ENCODE measurements at regions not wholly inside any gene's neighbourhood (a gene's known extent, or its start where the extent isn't known, plus 50 kb on each side); places are given as distances from the start of the nearest gene placed in this dataset.
"Not testable (repeated sequence)": the region's sequence is repeated elsewhere in the genome, so short reads cannot be mapped to it uniquely, and the experiment has no call there.

DNA sequence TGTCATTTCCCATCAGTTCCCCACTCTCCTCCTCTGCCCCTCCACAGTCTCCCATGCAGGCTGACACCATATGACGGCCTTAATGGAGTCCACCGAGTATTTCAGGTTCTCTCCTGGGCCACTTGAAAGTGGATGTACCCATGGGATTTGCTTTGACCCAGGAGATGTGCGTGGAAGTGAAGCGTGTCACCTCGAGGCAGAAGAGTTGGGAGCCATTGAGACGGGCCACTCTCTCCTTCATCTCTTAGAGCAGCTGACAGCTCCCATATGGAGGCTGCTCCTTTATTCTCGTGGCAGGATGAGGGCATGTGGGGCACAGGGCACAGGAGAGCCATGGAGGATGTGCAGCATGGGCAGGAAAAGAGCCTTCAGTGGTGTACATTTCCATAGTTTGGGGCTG is 144.7 kb upstream of the CRYM start:
- DNase-seq = not testable (repeated sequence)

GRCh38 chr16:21404699-21405098 is 126.6 kb upstream of the CRYM start:
- not testable (repeated sequence) for DNase-seq

GRCh38 chr16:21397866-21398265 is 119.8 kb upstream of the CRYM start:
- not testable (repeated sequence) for DNase-seq

DNA sequence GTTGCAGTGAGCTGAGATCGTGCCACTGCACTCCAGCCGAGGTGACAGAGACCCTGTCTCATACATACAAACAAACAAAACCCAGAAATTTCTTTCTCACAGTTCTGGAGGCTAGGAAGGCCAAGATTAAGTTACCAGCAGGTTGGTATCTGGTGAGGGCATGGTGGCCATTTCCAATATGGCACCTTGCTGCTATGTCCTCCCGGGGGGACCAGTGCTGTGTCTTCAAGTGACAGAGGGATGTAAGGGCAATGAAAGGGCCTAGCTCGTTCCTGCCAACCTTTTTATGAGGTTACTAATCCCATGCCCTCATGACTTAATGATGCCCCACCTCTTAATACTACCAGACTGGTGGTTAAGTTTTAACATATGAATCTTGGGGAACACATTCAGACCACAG is 118.5 kb upstream of the CRYM start:
- DNase-seq = not testable (repeated sequence)

DNA sequence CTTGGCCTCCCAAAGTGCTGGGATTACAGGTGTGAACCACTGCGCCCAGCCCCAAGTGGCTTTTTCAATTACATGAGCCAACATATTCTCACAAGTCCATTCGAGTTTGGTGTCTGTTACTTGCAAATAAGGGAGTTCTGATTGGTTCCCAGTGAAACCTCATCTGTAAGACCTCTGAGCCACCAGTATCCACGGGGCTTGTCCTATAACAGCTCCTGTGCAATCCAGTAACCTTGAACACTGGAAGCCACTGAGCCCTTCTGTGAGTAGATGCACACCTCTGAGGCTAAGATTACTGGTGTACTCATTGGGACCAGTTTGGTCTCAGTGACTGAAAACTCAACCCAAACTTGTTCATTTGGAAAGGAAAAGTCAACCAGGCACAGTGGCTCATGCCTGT is 112.5 kb upstream of the CRYM start:
- DNase-seq = not testable (repeated sequence)

DNA sequence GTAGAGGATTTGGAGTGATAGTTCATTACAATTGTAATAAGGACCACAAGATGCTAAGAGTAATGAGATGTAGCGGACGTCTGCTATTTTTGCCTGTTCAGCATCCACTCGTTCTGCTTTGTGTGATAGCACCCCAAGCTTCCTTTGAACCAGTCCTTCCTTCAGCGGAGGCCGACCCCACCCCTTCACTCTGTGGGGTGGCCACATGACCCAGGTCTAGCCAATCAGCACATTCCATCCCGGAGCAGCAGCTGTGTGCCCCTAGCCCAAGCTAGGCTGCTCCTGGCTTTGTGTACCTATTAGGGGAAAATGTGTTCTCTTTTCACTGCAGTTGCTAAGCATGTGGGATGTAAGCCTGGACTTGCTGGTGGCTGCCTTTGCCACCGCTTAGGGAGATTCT is 111.8 kb upstream of the CRYM start:
- DNase-seq = not testable (repeated sequence)

GRCh38 chr16:21387757-21388156 is 109.7 kb upstream of the CRYM start:
- DNase-seq = not testable (repeated sequence)

DNA sequence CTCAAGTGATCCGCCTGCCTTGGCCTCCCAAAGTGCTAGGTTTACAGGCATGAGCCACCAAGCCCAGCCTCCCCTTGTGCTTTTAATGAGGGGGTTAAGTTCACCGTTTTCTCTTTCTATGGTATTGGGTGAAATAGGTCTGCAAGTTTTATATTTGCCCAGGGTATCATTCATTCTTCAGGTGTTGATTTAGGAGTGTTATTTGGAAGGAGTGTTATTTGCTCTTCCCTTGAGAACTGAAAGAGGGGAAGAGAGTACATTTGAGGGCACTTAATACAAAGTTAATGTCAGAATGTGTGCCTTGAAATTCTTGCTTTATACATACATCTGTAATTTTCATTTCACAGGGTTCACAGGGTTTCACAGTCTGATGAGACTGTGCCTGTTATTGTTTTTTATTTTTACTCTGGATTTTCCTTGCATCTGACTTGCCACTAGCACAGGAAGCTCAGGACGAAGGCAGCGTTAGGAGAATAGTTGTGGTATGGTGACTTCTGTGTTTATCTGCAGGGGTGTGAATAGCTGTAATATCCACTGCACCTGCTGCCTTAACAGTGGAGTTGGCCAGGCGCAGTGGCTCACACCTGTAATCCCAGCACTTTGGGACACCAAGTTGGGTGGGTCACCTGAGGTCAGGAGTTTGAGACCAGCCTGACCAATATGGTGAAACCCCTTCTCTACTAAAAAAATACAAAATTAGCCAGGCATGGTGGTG is 108.3 kb upstream of the CRYM start:
- DNase-seq = not testable (repeated sequence)

GRCh38 chr16:21383682-21384081 is 105.6 kb upstream of the CRYM start:
- DNase-seq = not testable (repeated sequence)

DNA sequence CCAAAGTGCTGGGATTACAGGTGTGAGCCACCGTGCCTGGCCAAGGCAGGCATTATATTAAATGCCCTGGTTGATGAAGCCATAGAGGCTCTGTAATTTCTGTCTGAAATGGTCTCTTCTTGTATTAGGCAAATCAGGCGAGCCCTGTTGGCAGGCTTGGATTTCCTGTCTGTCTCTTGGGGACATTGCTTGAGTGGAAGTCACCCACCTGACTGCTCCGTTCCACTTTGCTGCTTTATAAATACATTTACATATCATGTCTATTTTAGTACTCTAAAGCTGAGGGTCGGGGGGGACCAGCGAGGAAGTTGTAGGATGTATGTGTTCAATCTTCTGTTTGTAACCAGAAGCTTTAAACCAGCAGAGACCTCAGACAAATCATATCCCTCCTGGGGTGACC is 101.6 kb upstream of the CRYM start:
- DNase-seq = not testable (repeated sequence)

GRCh38 chr16:21376196-21376899 is 98.3 kb upstream of the CRYM start:
- not testable (repeated sequence) for DNase-seq

DNA sequence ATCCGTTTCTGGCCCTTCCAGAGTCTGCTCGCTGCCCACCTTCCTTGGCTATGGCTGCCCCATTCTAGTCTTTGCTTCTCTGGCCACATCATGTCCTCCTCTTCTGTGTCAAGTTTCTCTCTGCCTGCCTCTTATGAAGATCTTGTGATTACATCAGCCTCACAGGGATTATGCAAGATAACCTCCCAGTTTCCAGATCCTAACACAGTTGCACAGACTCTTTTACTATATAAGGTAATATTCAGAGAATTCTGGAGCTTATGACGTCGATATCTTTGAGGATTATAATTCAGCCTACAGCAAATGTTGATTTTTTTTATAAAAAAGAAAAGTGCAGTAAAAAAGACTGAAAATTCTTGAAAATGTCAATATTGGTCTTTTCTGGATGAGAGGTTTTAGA is 97.2 kb upstream of the CRYM start:
- DNase-seq = not testable (repeated sequence)

DNA sequence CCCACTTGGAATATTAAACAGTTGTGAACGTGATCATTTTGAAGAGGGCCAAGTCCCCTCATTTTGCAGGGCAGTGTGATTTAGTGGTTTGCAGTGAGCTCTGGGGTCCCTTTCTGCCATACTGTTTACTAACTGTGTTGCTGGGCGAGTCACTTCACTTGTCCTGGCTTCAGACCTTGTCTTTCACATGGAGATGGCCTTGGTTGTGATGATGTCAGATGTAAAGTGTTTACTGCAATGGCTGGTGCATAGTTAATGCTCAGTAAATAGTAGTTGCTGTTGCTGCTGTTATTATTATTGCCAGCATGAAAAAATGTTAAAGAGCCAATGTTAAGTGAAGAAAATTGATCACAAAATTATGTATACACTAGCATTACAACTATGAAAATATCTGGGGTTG is 95.4 kb upstream of the CRYM start:
- not testable (repeated sequence) for DNase-seq

GRCh38 chr16:21372862-21373261 is 94.8 kb upstream of the CRYM start:
- not testable (repeated sequence) for DNase-seq

GRCh38 chr16:21372162-21372835 is 94.2 kb upstream of the CRYM start:
- peak; percentile 75 for DNase-seq

GRCh38 chr16:21370791-21371190 is 92.7 kb upstream of the CRYM start:
- not testable (repeated sequence) for DNase-seq

- not testable (repeated sequence) for DNase-seq
Measured at GRCh38 chr16:21368973-21369942, 91.2 kb upstream of the CRYM start.

DNA sequence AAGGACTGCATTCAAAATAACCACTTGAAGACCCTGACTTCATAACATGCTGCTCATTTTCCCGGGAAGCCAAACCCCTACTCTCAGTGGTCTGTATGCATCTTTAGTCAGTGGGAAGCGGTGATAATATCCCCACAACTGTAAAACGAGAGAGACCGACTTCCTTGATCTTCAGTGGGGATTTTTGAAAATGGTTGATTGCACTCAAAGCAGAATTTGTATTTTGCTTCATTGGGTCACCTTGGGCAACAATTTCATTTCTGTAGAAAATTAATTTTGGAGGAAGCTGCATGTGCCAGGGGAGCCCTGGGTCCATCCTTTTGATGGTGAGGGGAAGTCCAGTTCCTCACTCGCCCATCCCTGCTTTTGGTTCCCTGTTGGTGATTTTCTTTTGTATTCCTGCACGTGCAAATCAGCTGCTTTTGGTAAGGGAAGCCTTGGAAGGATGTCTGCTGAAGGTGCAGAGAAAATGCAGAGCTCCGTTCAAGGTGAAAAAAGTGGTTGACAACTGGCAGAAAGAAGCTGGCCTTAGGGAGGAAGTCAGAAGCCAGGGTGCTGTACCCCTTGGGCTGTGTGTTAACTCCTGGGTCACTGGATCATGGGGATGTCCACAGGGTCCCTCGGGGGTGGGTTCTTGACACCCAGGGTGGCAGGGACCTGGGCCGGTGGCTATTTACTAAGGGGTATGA is 89.8 kb upstream of the CRYM start:
- not testable (repeated sequence) for DNase-seq

DNA sequence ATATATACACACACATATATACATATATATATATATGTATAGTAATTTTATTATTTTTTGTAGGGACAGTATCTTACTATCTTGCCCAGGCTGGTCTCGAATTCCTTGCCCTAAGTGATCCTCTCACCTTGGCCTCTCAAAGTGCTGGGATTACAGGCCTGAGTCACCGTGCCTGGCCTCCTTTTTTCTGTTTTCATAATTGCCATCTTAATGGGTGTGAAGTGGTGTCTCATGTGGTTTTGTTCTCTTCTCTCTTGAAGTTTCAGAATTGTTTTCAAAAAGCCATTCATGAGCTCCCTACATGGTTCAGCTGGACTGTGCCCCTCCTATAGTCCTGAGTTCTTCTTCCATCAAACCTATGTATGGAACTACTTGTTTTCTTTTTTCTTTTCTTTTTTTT is 88.9 kb upstream of the CRYM start:
- DNase-seq = not testable (repeated sequence)

DNA sequence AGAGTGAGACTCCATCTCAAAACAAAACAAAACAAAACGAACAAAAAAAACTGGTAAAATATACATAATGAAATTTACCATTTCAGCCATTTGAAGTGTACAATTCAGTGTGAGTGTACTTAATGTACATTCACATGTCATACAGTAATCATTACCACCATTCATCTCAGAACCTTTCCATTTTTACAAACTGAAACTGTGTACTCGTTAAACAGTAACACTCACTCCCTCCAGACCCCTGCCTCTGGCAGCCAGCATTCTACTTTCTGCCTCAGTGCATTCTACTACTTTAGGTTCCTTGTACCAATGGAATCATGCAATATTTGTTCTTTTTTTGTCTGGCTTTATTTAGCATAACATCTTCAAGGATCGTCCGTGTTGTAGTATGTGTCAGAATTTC is 87.5 kb upstream of the CRYM start:
- DNase-seq = not testable (repeated sequence)

GRCh38 chr16:21363550-21364223 is 85.6 kb upstream of the CRYM start:
- DNase-seq = not testable (repeated sequence)
